ENCODE measurements at regions not wholly inside any gene's neighbourhood (a gene's known extent, or its start where the extent isn't known, plus 50 kb on each side); places are given as distances from the start of the nearest gene placed in this dataset.

DNA sequence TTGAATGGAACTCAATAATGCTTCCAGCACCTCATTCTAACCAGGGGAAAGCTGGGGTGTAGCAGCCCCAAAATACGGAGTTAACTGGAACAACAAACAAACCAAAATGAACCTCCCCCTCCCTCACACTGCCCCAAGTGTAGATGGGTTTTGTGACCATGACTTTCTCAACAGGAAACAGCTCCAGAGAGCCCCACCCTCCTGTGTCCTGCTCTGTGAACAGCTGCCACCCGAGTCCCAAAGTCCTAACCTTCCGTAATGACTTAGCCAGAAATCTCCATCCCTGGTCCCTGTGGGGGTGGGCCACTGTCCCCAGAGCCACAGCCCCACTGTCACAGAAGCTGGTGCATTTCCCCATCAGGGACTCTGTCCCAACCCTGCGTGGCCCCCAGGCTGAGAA is 155.4 kb downstream of the CRYBB2 start:
- no peaks in the 10 kb centered on the region for H3K27me3 ChIP-seq (ENCODE audit: low read depth)
- TF ChIP-seq, protein P1, sequence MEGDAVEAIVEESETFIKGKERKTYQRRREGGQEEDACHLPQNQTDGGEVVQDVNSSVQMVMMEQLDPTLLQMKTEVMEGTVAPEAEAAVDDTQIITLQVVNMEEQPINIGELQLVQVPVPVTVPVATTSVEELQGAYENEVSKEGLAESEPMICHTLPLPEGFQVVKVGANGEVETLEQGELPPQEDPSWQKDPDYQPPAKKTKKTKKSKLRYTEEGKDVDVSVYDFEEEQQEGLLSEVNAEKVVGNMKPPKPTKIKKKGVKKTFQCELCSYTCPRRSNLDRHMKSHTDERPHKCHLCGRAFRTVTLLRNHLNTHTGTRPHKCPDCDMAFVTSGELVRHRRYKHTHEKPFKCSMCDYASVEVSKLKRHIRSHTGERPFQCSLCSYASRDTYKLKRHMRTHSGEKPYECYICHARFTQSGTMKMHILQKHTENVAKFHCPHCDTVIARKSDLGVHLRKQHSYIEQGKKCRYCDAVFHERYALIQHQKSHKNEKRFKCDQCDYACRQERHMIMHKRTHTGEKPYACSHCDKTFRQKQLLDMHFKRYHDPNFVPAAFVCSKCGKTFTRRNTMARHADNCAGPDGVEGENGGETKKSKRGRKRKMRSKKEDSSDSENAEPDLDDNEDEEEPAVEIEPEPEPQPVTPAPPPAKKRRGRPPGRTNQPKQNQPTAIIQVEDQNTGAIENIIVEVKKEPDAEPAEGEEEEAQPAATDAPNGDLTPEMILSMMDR (IDR thresholded peaks at IDR 0.05): no peak
- peaks cover 51% of the 10 kb centered on the region for H3K36me3 ChIP-seq
- ATAC-seq: no peak
- intact Hi-C loops (cut with DNase I): no loop called here
- DNase-seq: no peak
- no peaks in the 10 kb centered on the region for H3K4me1 ChIP-seq
- no peaks in the 10 kb centered on the region for H3K9me3 ChIP-seq
- H3K4me3 ChIP-seq: no peak overlapping the region
- no peak overlapping the region for H3K27ac ChIP-seq

DNA sequence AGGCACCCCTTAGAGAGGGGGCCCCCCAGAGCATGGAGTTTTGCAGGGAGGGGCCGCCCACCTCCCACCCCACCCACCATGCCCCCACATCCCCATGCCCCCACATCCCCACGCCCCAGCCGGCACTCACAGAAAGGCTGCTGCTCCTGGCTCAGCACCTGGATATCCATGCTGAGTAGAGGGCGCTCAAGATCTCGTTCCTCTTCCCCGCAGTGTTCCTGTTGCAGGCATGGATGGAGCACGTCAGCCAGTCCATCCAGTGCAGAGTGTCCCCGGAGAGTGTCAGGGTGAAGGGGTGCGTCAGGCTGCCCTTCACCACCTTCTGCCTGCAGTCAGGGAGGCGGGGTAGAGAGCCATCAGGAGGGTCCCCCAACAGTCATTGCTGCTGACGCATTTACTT is 156.2 kb downstream of the CRYBB2 start:
- Histone ChIP-seq H3K27me3 (ENCODE audit: low read depth) (no peaks in the 10 kb centered on the region), H3K9me3 (no peaks in the 10 kb centered on the region), H3K36me3 (peaks cover 59% of the 10 kb centered on the region), H3K27ac (no peak overlapping the region), H3K4me3 (no peak overlapping the region), H3K4me1 (no peaks in the 10 kb centered on the region)
- no peak for DNase-seq
- intact Hi-C loops (cut with DNase I): no loop called here
- ATAC-seq: no peak
- TF ChIP-seq, protein P1 (IDR thresholded peaks at IDR 0.05): no peak

DNA sequence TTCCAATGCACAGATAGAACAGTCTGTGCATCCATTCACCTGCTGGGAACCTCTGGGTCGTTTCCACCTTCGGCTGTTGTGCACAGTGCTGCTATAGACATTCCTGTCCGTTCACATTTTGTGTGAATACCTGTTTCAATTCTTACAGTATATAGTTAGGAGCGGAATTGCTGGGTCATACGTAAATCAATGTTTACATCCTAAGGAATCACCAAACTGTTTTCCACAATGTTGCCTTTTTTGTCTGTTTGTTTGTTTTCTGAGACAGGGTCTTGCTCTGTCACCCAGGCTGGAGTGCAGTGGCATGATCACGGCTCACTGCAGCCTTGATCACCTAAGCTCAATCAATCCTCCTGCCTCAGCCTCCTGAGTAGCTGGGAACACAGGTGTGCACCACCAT is 158.3 kb downstream of the CRYBB2 start:
- Histone ChIP-seq H3K4me3 (no peak overlapping the region), H3K9me3 (no peaks in the 10 kb centered on the region), H3K27ac (no peak overlapping the region), H3K4me1 (no peaks in the 10 kb centered on the region), H3K27me3 (ENCODE audit: low read depth) (no peaks in the 10 kb centered on the region), H3K36me3 (peaks cover 56% of the 10 kb centered on the region)
- DNase-seq: no peak
- TF ChIP-seq, protein P1 (IDR thresholded peaks at IDR 0.05): no peak
- ATAC-seq: no peak
- intact Hi-C loops (cut with DNase I): no loop called here

DNA sequence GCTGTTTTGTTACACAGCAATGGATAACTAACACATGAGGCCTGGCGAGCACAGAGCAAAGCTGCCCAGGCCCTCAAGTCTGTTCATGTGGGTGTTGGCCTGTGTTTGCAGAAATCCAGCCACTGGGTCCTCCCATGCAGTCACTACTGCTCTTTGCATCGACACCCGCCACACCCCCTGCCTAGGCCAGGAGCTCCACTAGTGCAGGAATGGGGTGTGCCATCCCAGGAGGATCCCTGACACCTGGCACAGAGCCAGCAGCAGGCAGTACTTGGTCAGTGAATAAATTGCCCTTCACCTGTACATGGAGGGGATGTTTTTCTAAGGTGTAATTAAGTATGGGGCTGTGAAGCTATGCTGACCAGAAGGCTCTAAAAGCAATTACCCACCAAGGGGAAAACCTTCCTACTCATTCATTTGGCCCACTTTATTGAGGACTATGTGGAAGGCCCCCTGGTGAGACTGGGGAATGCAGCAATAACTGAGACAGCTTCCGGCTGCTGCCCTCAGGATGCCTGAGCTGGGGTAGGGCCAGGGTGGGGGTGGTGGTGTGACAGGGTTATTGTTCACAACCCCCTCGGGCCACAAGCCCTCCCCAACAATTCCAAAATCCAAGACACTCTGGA is 160.8 kb downstream of the CRYBB2 start:
- no peaks in the 10 kb centered on the region for H3K9me3 ChIP-seq
- DNase-seq (no peak), ATAC-seq (no peak)
- H3K4me3 ChIP-seq: no peak overlapping the region
- H3K27me3 ChIP-seq (ENCODE audit: low read depth): no peaks in the 10 kb centered on the region
- H3K36me3 ChIP-seq: peaks cover 42% of the 10 kb centered on the region
- H3K4me1 ChIP-seq: no peaks in the 10 kb centered on the region
- intact Hi-C loops (cut with DNase I): no loop called here
- TF ChIP-seq, protein P1 (IDR thresholded peaks at IDR 0.05): no peak
- no peak overlapping the region for H3K27ac ChIP-seq

DNA sequence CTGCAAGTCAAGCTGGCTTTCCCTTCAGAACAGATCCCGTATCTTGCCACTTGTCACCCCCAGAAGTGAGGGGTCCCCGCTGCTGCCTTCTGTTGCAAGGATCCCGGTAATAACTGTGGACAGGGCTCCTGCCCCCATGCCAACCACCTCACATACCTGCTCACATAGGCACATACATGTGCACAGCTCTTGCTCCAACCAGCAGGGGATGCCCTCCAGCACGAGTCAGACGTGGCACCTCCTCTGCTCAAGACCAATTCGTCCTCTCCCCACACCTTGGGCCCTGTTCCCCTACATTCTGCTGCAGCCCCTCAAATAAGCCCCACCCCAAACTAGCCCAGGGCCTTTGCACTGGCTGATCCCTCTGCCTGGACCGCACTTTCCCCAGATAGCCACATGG is 163.3 kb downstream of the CRYBB2 start:
- Histone ChIP-seq H3K27ac (no peak overlapping the region), H3K9me3 (no peaks in the 10 kb centered on the region), H3K36me3 (peaks cover 31% of the 10 kb centered on the region), H3K4me1 (peaks cover 8% of the 10 kb centered on the region), H3K4me3 (no peak overlapping the region), H3K27me3 (ENCODE audit: low read depth) (no peaks in the 10 kb centered on the region)
- intact Hi-C loops (cut with DNase I): no loop called here
- DNase-seq (no peak), ATAC-seq (no peak)
- TF ChIP-seq, protein P1 (IDR thresholded peaks at IDR 0.05): no peak
